ENCODE measurements at regions not wholly inside any gene's neighbourhood (a gene's known extent, or its start where the extent isn't known, plus 50 kb on each side); places are given as distances from the start of the nearest gene placed in this dataset.

DNA sequence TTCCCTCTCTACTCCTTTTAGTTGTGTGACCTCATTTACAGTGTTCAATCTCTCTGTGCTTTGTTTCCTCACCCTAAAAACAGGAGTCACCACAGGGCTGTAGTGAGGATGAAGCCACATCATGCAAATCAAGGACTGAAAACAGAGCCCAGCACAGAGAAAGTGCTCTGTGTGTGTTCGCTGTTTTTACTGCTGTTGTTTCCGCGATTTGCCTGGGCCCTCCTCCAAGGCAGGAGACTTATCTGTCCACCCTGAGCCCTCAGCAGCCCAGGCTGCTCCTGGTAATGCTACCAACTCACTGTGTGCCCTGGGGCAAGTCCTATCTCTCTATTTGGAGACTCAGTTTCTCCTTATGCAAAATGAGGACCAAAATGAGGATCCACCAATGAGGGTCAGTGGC is 87.2 kb upstream of the NEURL1B start:
- TF ChIP-seq, protein P1, sequence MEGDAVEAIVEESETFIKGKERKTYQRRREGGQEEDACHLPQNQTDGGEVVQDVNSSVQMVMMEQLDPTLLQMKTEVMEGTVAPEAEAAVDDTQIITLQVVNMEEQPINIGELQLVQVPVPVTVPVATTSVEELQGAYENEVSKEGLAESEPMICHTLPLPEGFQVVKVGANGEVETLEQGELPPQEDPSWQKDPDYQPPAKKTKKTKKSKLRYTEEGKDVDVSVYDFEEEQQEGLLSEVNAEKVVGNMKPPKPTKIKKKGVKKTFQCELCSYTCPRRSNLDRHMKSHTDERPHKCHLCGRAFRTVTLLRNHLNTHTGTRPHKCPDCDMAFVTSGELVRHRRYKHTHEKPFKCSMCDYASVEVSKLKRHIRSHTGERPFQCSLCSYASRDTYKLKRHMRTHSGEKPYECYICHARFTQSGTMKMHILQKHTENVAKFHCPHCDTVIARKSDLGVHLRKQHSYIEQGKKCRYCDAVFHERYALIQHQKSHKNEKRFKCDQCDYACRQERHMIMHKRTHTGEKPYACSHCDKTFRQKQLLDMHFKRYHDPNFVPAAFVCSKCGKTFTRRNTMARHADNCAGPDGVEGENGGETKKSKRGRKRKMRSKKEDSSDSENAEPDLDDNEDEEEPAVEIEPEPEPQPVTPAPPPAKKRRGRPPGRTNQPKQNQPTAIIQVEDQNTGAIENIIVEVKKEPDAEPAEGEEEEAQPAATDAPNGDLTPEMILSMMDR (IDR thresholded peaks at IDR 0.05), result no peak
- TF ChIP-seq POLR2A (IDR thresholded peaks at IDR 0.05), result no peak
